GM23338 (cell line): ENCODE measurements at regions not wholly inside any gene's neighbourhood (a gene's known extent, or its start where the extent isn't known, plus 50 kb on each side); places are given as distances from the start of the nearest gene placed in this dataset.

Experiments
- ATAC-seq: fragments of 200-7000 bp; cut with Tn5 transposase; 3 replicates; pipeline ENCODE4 v1.9.1; 2020
- DNase-seq: peaks from one replicate; pipeline ENCODE4 v3.0.0-alpha.2; 2015; ENCODE audit warnings: low spot score
- H2AFZ ChIP-seq: fragments of 200-600 bp; sonication (generic); 2 replicates; pipeline ENCODE4 v1.8.0; 2016; ENCODE audit warnings: antibody characterized with exemption, mild to moderate bottlenecking, moderate library complexity
- H3F3A ChIP-seq: fragments of 200-600 bp; sonication (generic); replicated peaks from 2 replicates; pipeline ENCODE4 v1.8.0; 2017; ENCODE audit warnings: antibody characterized with exemption, mixed run types, low read depth
- H3K27ac ChIP-seq: fragments of 200-600 bp; sonication (generic); 2 replicates; pipeline ENCODE4 v1.6.1; 2016; ENCODE audit warnings: low read depth
- H3K27me3 ChIP-seq: fragments of 200-600 bp; sonication (generic); 2 replicates; pipeline ENCODE4 v1.8.0; 2016; ENCODE audit warnings: mild to moderate bottlenecking, mixed run types, moderate library complexity; ENCODE audit not compliant: insufficient read depth
- H3K36me3 ChIP-seq: fragments of 200-600 bp; sonication (generic); 2 replicates; pipeline ENCODE4 v1.8.0; 2016; ENCODE audit warnings: mild to moderate bottlenecking; ENCODE audit not compliant: insufficient read depth
- H3K4me1 ChIP-seq: fragments of 200-600 bp; sonication (generic); 2 replicates; pipeline ENCODE4 v1.8.0; 2016; ENCODE audit warnings: mild to moderate bottlenecking, moderate library complexity; ENCODE audit not compliant: insufficient read depth
- H3K4me2 ChIP-seq: fragments of 200-600 bp; sonication (generic); 2 replicates; pipeline ENCODE4 v1.7.1; 2017; ENCODE audit warnings: mixed run types
- H3K4me3 ChIP-seq: fragments of 200-600 bp; sonication (generic); 2 replicates; pipeline ENCODE4 v1.6.1; 2016; ENCODE audit warnings: mixed run types
- H3K79me2 ChIP-seq: fragments of 200-600 bp; sonication (generic); replicated peaks from 2 replicates; pipeline ENCODE4 v1.8.0; 2017; ENCODE audit warnings: mild to moderate bottlenecking; ENCODE audit not compliant: insufficient read depth
- H3K9me2 ChIP-seq: fragments of 200-600 bp; sonication (generic); 2 replicates; pipeline ENCODE4 v1.8.0; 2017; ENCODE audit not compliant: insufficient read depth
- H4K20me1 ChIP-seq: fragments of 200-600 bp; sonication (generic); replicated peaks from 2 replicates; pipeline ENCODE4 v1.8.0; 2017; ENCODE audit warnings: mild to moderate bottlenecking; ENCODE audit not compliant: insufficient read depth
- H3K27ac Mint-ChIP-seq: 2 replicates; pipeline ENCODE4 v1.8.0; 2020; ENCODE audit warnings: inconsistent platforms, mild to moderate bottlenecking, moderate library complexity, mixed read lengths
- H3K27me3 Mint-ChIP-seq: 3 replicates; pipeline ENCODE4 v1.8.0; 2022; ENCODE audit warnings: low read depth, mild to moderate bottlenecking, moderate library complexity, mixed read lengths, inconsistent platforms; ENCODE audit not compliant: insufficient read depth, poor library complexity
- H3K36me3 Mint-ChIP-seq: 3 replicates; pipeline ENCODE4 v1.8.0; 2021; ENCODE audit warnings: low read depth, mild to moderate bottlenecking, inconsistent platforms, moderate library complexity, mixed read lengths
- H3K4me1 Mint-ChIP-seq: 3 replicates; pipeline ENCODE4 v1.8.0; 2020; ENCODE audit warnings: mild to moderate bottlenecking, inconsistent platforms, mixed read lengths
- H3K4me3 Mint-ChIP-seq: 3 replicates; pipeline ENCODE4 v1.8.0; 2021; ENCODE audit warnings: moderate library complexity, mild to moderate bottlenecking, inconsistent platforms, mixed read lengths
- H3K9me3 Mint-ChIP-seq: 3 replicates; pipeline ENCODE4 v1.8.0; 2020; ENCODE audit warnings: moderate library complexity, mild to moderate bottlenecking, inconsistent platforms, mixed read lengths
- CREB1 ChIP-seq: fragments of 250-450 bp; sonication (Bioruptor Pico); IDR thresholded peaks from 2 replicates; pipeline ENCODE4 v1.5.0; 2020; ENCODE audit warnings: low read depth, mild to moderate bottlenecking, moderate library complexity
- CTCF ChIP-seq, 2 experiments: fragments of 200-600 bp in 1 of 2; sonication (generic) in 1 of 2; conservative IDR thresholded peaks; 2 replicates each; pipeline versions ENCODE4 v1.5.1 to v1.6.1; 2016 to 2017; ENCODE audit warnings: antibody characterized with exemption in 2 of 2, low read depth in 2 of 2, mild to moderate bottlenecking in 2 of 2, moderate library complexity in 1 of 2
- EZH2 ChIP-seq: fragments of 200-600 bp; sonication (generic); IDR thresholded peaks from one replicate; pipeline ENCODE4 v1.8.0; 2017; ENCODE audit warnings: antibody characterized with exemption, mild to moderate bottlenecking, low read depth; ENCODE audit not compliant: unreplicated experiment
- EZH2phosphoT487 ChIP-seq: fragments of 200-600 bp; sonication (generic); IDR thresholded peaks from one replicate; pipeline ENCODE4 v1.8.1; 2018; ENCODE audit warnings: antibody characterized with exemption; ENCODE audit not compliant: unreplicated experiment
- JUNB ChIP-seq: IDR thresholded peaks from one replicate; pipeline ENCODE4 v1.6.1; 2016; ENCODE audit warnings: antibody characterized with exemption; ENCODE audit not compliant: unreplicated experiment
- NANOG ChIP-seq: IDR thresholded peaks from 2 replicates; pipeline ENCODE4 v1.6.1; 2016; ENCODE audit warnings: antibody characterized with exemption, borderline replicate concordance
- REST ChIP-seq: IDR thresholded peaks from one replicate; pipeline ENCODE4 v1.6.1; 2018; ENCODE audit warnings: antibody characterized with exemption; ENCODE audit not compliant: unreplicated experiment
- STAT1 ChIP-seq: IDR thresholded peaks from one replicate; pipeline ENCODE4 v1.6.1; 2016; ENCODE audit warnings: antibody characterized with exemption; ENCODE audit not compliant: unreplicated experiment
- ZNF114 ChIP-seq: fragments of 250-450 bp; sonication (Bioruptor Pico); IDR thresholded peaks from 2 replicates; pipeline ENCODE4 v1.5.0; 2020; ENCODE audit warnings: mild to moderate bottlenecking, moderate library complexity
- ZNF331 ChIP-seq: fragments of 250-450 bp; sonication (Bioruptor Pico); IDR thresholded peaks from 2 replicates; pipeline ENCODE4 v1.5.0; 2020; ENCODE audit warnings: low read depth, mild to moderate bottlenecking, moderate library complexity
- ZNF462 ChIP-seq: fragments of 250-450 bp; sonication (Bioruptor Pico); IDR thresholded peaks from 2 replicates; pipeline ENCODE4 v1.5.0; 2020; ENCODE audit warnings: mild to moderate bottlenecking, moderate library complexity
- TF ChIP-seq, protein P1 (sequence below): IDR thresholded peaks from 2 replicates; pipeline ENCODE4 v1.6.1; 2016; ENCODE audit warnings: antibody characterized with exemption

DNA sequence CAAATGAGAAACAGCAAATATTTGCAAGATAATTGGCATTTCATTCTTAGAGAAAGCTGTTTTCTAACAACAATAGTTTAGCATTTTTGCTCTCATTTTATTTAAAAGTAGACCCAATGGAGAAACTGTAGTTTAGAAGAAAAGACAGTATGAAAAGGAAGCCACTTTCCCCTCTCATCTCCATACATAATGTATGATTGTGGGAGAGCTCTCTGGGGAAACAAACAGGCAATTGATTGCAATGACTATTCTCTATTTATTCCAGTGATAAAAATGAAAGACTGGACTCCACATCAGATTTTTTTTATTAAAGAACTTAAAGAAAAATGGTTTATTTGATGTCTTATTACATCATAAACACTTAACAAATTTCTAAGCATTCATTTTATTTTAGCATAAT is 116.8 kb upstream of the SASH1 start:
- Histone ChIP-seq H3K36me3 (no peaks in the 10 kb centered on the region), H2AFZ (no peak overlapping the region), H3K4me1 (peaks cover 24% of the 10 kb centered on the region), H3K4me2 (no peak overlapping the region), H3K4me3 (no peak overlapping the region), H3K27me3 (no peaks in the 10 kb centered on the region), H4K20me1 (no peaks in the 10 kb centered on the region), H3K9me2 (no peaks in the 10 kb centered on the region), H3K27ac (no peak overlapping the region), H3F3A (no peaks in the 10 kb centered on the region), H3K79me2 (no peaks in the 10 kb centered on the region)
- Mint-ChIP-seq H3K4me1 (peaks cover 22% of the 10 kb centered on the region), H3K27me3 (no peaks in the 10 kb centered on the region), H3K27ac (no peak overlapping the region), H3K36me3 (no peaks in the 10 kb centered on the region), H3K4me3 (no peak overlapping the region), H3K9me3 (no peaks in the 10 kb centered on the region)
- DNase-seq, result no peak
- no peak for ATAC-seq
- TF ChIP-seq ZNF462 (CRISPR knock-in tag) (no peak), STAT1 (no peak), EZH2 (no peak), JUNB (no peak), CTCF (conservative IDR thresholded peaks at IDR 0.05; ENCODE audit: low read depth in 2 of 2) (no peak), REST (no peak), EZH2phosphoT487 (no peak), CREB1 (CRISPR knock-in tag) (no peak), ZNF114 (CRISPR knock-in tag) (no peak), ZNF331 (no peak), NANOG (no peak)
- TF ChIP-seq, protein P1, sequence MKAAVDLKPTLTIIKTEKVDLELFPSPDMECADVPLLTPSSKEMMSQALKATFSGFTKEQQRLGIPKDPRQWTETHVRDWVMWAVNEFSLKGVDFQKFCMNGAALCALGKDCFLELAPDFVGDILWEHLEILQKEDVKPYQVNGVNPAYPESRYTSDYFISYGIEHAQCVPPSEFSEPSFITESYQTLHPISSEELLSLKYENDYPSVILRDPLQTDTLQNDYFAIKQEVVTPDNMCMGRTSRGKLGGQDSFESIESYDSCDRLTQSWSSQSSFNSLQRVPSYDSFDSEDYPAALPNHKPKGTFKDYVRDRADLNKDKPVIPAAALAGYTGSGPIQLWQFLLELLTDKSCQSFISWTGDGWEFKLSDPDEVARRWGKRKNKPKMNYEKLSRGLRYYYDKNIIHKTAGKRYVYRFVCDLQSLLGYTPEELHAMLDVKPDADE, result no peak
